ENCODE measurements at regions not wholly inside any gene's neighbourhood (a gene's known extent, or its start where the extent isn't known, plus 50 kb on each side); places are given as distances from the start of the nearest gene placed in this dataset.

DNA sequence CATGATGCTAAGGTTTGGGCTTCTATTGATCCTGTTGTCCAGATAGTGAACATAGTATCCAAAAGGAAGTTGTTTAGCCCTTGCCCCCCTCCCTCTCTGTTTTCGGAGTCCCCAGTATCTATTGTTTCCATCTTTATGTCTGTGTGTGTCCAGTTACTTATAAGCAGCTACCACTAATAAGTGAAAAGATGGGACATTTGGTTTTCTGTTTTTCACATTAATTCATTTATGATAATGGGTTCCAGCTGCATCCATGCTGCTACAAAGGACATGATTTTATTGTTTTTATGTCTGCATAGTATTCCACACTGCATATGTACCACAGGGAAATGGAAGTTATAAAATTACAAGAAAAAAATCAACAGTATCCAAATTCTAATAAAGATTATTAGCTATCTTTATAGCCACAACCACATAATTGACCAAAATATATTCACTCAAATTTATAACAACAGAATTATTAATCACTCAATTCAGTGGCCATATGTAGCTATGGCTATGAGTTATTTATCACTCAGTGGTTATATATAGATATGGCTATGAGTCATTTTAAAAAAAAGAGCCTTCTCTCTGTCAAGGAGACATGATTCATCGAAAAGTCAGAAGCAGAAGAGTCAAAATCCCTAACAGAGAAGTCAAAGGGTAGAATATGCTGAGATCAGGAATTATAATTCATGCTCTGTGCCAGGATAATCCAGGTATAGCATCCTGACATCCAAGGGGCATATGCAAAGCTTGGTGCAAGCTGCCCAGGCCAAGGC, 367.5 kb downstream of the DEPDC1B start:
- Histone ChIP-seq H3K4me2 (ENCODE audit: insufficient read depth, low read length) (no peak overlapping the region), H3K27ac (ENCODE audit: insufficient read depth, low read depth, low read length) (no peak overlapping the region), H3K9me3 (replicated peaks; ENCODE audit: control insufficient read depth, insufficient read depth, low read length) (no peaks in the 10 kb centered on the region), H3K4me3 (replicated peaks in 1 of 3; ENCODE audit: insufficient read depth in 1 of 3, low read depth in 1 of 3, low read length in 3 of 3) (no peak overlapping the region), H3K9ac (replicated peaks; ENCODE audit: extremely low read depth, insufficient read depth, low read length) (no peak overlapping the region), H3K9me1 (replicated peaks; ENCODE audit: control insufficient read depth, extremely low read depth, insufficient read depth, low read length) (no peaks in the 10 kb centered on the region), H3K36me3 (ENCODE audit: control insufficient read depth in 2 of 2, extremely low read depth in 1 of 2, insufficient read depth in 2 of 2, low read length in 2 of 2) (no peaks in the 10 kb centered on the region), H3K79me2 (ENCODE audit: control insufficient read depth, insufficient read depth, low read length) (no peaks in the 10 kb centered on the region), H4K20me1 (replicated peaks; ENCODE audit: control insufficient read depth, extremely low read depth, insufficient read depth, low read length) (no peaks in the 10 kb centered on the region), H3K4me1 (ENCODE audit: control insufficient read depth, extremely low read depth, insufficient read depth, low read length) (no peaks in the 10 kb centered on the region), H3K27me3 (ENCODE audit: control insufficient read depth in 2 of 2, insufficient read depth in 2 of 2, low read length in 2 of 2) (no peaks in the 10 kb centered on the region), H2AFZ (ENCODE audit: low read depth, low read length) (no peak overlapping the region)
- intact Hi-C loops (cut with micrococcal nuclease): no loop called here
- dilution Hi-C loops (cut with MboI; ENCODE audit: extremely low pct_ligation_motif_present, low sequenced_read_pairs): no loop called here
- CTCF ChIA-PET: no interaction called here
- POLR2A ChIA-PET: no interaction called here
- no TSS peak for BruUV-seq (replicated peaks)
- TF ChIP-seq GATA2 (IDR thresholded peaks at IDR 0.05; ENCODE audit: insufficient read depth, insufficient read length, low read depth, low read length) (no peak), FOS (IDR thresholded peaks at IDR 0.05; ENCODE audit: borderline replicate concordance, insufficient read depth, low read length) (peak; percentile 31)
- FAIRE-seq: no peak
- DNase-seq (ENCODE audit: low read depth, low spot score): no peak

DNA sequence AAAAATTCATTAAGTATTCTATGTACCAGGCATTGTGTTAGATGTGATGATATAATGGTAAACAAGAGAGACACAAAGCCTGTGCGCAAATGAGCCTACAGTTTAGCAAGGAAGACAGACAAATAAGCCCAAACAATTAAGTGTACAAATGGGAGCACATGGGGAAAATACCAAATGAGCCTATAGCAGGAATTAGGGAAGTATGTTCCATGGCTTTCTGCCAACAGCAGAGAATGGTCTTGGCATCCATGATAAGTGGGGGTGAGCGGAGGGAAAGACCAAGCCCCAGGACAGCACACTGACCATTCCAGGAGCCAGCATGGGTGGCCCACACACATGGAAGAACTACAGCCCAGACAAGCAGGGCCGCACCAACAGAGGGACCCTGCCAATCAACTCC, 369.7 kb downstream of the DEPDC1B start:
- DNase-seq (ENCODE audit: low read depth, low spot score): no peak
- POLR2A ChIA-PET: no interaction called here
- Histone ChIP-seq H3K27me3 (ENCODE audit: control insufficient read depth in 2 of 2, insufficient read depth in 2 of 2, low read length in 2 of 2) (no peaks in the 10 kb centered on the region), H3K4me2 (ENCODE audit: insufficient read depth, low read length) (no peak overlapping the region), H3K4me1 (ENCODE audit: control insufficient read depth, extremely low read depth, insufficient read depth, low read length) (no peaks in the 10 kb centered on the region), H3K9me1 (replicated peaks; ENCODE audit: control insufficient read depth, extremely low read depth, insufficient read depth, low read length) (no peaks in the 10 kb centered on the region), H3K9ac (replicated peaks; ENCODE audit: extremely low read depth, insufficient read depth, low read length) (no peak overlapping the region), H3K79me2 (ENCODE audit: control insufficient read depth, insufficient read depth, low read length) (no peaks in the 10 kb centered on the region), H2AFZ (ENCODE audit: low read depth, low read length) (no peak overlapping the region), H3K27ac (ENCODE audit: insufficient read depth, low read depth, low read length) (no peak overlapping the region), H4K20me1 (replicated peaks; ENCODE audit: control insufficient read depth, extremely low read depth, insufficient read depth, low read length) (no peaks in the 10 kb centered on the region), H3K4me3 (replicated peaks in 1 of 3; ENCODE audit: insufficient read depth in 1 of 3, low read depth in 1 of 3, low read length in 3 of 3) (no peak overlapping the region), H3K36me3 (ENCODE audit: control insufficient read depth in 2 of 2, extremely low read depth in 1 of 2, insufficient read depth in 2 of 2, low read length in 2 of 2) (no peaks in the 10 kb centered on the region), H3K9me3 (replicated peaks; ENCODE audit: control insufficient read depth, insufficient read depth, low read length) (no peaks in the 10 kb centered on the region)
- CTCF ChIA-PET: no interaction called here
- intact Hi-C loops (cut with micrococcal nuclease) (no loop called here), dilution Hi-C loops (cut with MboI; ENCODE audit: extremely low pct_ligation_motif_present, low sequenced_read_pairs) (no loop called here)
- FAIRE-seq: no peak
- TF ChIP-seq JUN (IDR thresholded peaks at IDR 0.05; ENCODE audit: borderline replicate concordance, insufficient read depth, insufficient read length, low read depth) (no peak), EZH2 (IDR thresholded peaks at IDR 0.05; ENCODE audit: borderline replicate concordance, low read depth, low read length, severe bottlenecking) (no peak), POLR2AphosphoS5 (IDR thresholded peaks at IDR 0.05; ENCODE audit: insufficient read depth, low read depth, low read length) (no peak), MAX (IDR thresholded peaks at IDR 0.05; ENCODE audit: insufficient read depth, insufficient read length) (no peak), FOS (IDR thresholded peaks at IDR 0.05; ENCODE audit: borderline replicate concordance, insufficient read depth, low read length) (no peak), MYC (IDR thresholded peaks at IDR 0.05; ENCODE audit: low read depth, low read length) (no peak), POLR2A (IDR thresholded peaks at IDR 0.05; ENCODE audit: low read depth, low read length) (no peak), GATA2 (IDR thresholded peaks at IDR 0.05; ENCODE audit: insufficient read depth, insufficient read length, low read depth, low read length) (no peak)
- TF ChIP-seq, protein P1, sequence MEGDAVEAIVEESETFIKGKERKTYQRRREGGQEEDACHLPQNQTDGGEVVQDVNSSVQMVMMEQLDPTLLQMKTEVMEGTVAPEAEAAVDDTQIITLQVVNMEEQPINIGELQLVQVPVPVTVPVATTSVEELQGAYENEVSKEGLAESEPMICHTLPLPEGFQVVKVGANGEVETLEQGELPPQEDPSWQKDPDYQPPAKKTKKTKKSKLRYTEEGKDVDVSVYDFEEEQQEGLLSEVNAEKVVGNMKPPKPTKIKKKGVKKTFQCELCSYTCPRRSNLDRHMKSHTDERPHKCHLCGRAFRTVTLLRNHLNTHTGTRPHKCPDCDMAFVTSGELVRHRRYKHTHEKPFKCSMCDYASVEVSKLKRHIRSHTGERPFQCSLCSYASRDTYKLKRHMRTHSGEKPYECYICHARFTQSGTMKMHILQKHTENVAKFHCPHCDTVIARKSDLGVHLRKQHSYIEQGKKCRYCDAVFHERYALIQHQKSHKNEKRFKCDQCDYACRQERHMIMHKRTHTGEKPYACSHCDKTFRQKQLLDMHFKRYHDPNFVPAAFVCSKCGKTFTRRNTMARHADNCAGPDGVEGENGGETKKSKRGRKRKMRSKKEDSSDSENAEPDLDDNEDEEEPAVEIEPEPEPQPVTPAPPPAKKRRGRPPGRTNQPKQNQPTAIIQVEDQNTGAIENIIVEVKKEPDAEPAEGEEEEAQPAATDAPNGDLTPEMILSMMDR (IDR thresholded peaks at IDR 0.05; ENCODE audit: extremely low read depth in 1 of 2, insufficient read depth in 1 of 2, low read depth in 1 of 2, low read length in 2 of 2): no peak
- BruUV-seq (replicated peaks): no TSS peak

Measured in endothelial cell of umbilical vein (primary cell).